Pancreas (tissue), 10 donors: ENCODE measurements at regions not wholly inside any gene's neighbourhood (a gene's known extent, or its start where the extent isn't known, plus 50 kb on each side); places are given as distances from the start of the nearest gene placed in this dataset.

Experiments
- ATAC-seq, 4 donors: fragments of 200-7000 bp; cut with Tn5 transposase; one replicate each; pipeline versions ENCODE4 v1.8.0 to v1.9.1; 2020; ENCODE audit warnings: mild to moderate bottlenecking in 4 of 4, moderate library complexity in 4 of 4
- DNase-seq, 6 donors: peaks; one replicate each; pipeline ENCODE4 v3.0.0-alpha.2; 2020
- FAIRE-seq: peaks from 2 replicates; lab custom pipeline; 2012; peaks lifted over from hg19 to GRCh38; lab: Jason Lieb, UNC
- H3K27ac ChIP-seq, 4 donors: fragments of 200-600 bp; sonication (generic); 1 replicate in 3 of 4; 2 replicates in 1 of 4; pipeline versions ENCODE4 v1.5.0 to v1.8.0; 2020
- H3K27me3 ChIP-seq, 4 donors: fragments of 200-600 bp; one replicate each; pipeline ENCODE4 v1.8.0; 2021
- H3K36me3 ChIP-seq, 3 donors: fragments of 200-600 bp; sonication (generic) in 1 of 3; one replicate each; pipeline versions ENCODE4 v1.5.0 to v1.8.0; 2020 to 2021
- H3K4me1 ChIP-seq, 3 donors: fragments of 200-600 bp; one replicate each; pipeline ENCODE4 v1.8.0; 2021
- H3K4me3 ChIP-seq, 4 donors: fragments of 200-600 bp; sonication (generic) in 2 of 4; one replicate each; pipeline versions ENCODE4 v1.5.0 to v1.8.0; 2020 to 2021
- H3K9me3 ChIP-seq, 4 donors: fragments of 200-600 bp; one replicate each; pipeline ENCODE4 v1.8.0; 2021
- CTCF ChIP-seq, 4 donors: fragments of 200-600 bp; sonication (generic) in 3 of 4; IDR thresholded peaks; one replicate each; pipeline versions ENCODE4 v1.5.0 to v1.8.0; 2021; ENCODE audit warnings: antibody characterized with exemption in 4 of 4
- WGBS, 2 donors: extraction: QIAGEN DNeasy Blood & Tissue Kit; methylation state at CpG; one replicate each; pipeline ENCODE4 v1.1.7; 2013; 5-methylcytosine and 5-hydroxymethylcytosine counted together
- intact Hi-C, 3 donors: fragments of 100-400 bp; cut with DNase I; formaldehyde crosslinking; loops; one replicate each; pipeline versions ENCODE4 v1.11.1 to v1.14.2; 2022
- donor health status: healthy with polysubstance abuse.
- donor health status: DM: no; HTN: no; CAD: no; lungs with moderate emphysema.
- donor health status: DM: no; HTN: no; CAD: no.
- donor health status: control.
- donor health status: control.
- donor health status: Bipolar disorder and iron deficiency.
- donor health status: DM: yes; HTN: yes; CAD: no.
- donor health status: DM: no; HTN: no; CAD: no.
- donor health status: DM: no; HTN: no; CAD: no.
- donor health status: DM: yes; HTN: yes; CAD: no.

GRCh38 chr6:133187657-133188453 is 53.3 kb upstream of the EYA4 start:
- Histone ChIP-seq H3K9me3 (no peaks in the 10 kb centered on the region), H3K27me3 (no peaks in the 10 kb centered on the region), H3K4me3 (no peak overlapping the region), H3K27ac (no peak overlapping the region), H3K4me1 (no peaks in the 10 kb centered on the region), H3K36me3 (no peaks in the 10 kb centered on the region)
- WGBS, 2 donors = 64 to 81% methylated on average over 2 of the region's 2 CpGs
- FAIRE-seq (no peak), DNase-seq (no peak), ATAC-seq (no peak)
- no peak for TF ChIP-seq CTCF (IDR thresholded peaks at IDR 0.05)
- intact Hi-C loops = no loop called here

- no peak for TF ChIP-seq CTCF (IDR thresholded peaks at IDR 0.05)
- DNase-seq = no peak
- no peak for FAIRE-seq
- Histone ChIP-seq H3K27ac (no peak overlapping the region), H3K36me3 (no peaks in the 10 kb centered on the region), H3K4me1 (no peaks in the 10 kb centered on the region), H3K4me3 (no peak overlapping the region), H3K27me3 (no peaks in the 10 kb centered on the region), H3K9me3 (no peaks in the 10 kb centered on the region)
- 48 to 55% methylated on average over 3 of the region's 3 CpGs for WGBS, 2 donors
- intact Hi-C loops = no loop called here
- no peak for ATAC-seq
Observed at GRCh38 chr6:133190912-133191311, 50.2 kb upstream of the EYA4 start.

GRCh38 chr6:133191323-133191722 is 49.8 kb upstream of the EYA4 start:
- no peak for TF ChIP-seq CTCF (IDR thresholded peaks at IDR 0.05)
- Histone ChIP-seq H3K4me3 (no peak overlapping the region), H3K27me3 (no peaks in the 10 kb centered on the region), H3K4me1 (no peaks in the 10 kb centered on the region), H3K36me3 (no peaks in the 10 kb centered on the region), H3K9me3 (no peaks in the 10 kb centered on the region), H3K27ac (no peak overlapping the region)
- ATAC-seq (no peak), DNase-seq (no peak), FAIRE-seq (no peak)
- WGBS, 2 donors = 13 to 18% methylated on average over 2 of the region's 2 CpGs
- intact Hi-C loops = no loop called here
